ENCODE measurements at regions not wholly inside any gene's neighbourhood (a gene's known extent, or its start where the extent isn't known, plus 50 kb on each side); places are given as distances from the start of the nearest gene placed in this dataset.

GRCh38 chr11:44372989-44373388 lies 63.0 kb upstream of the ALX4 start:
- TF ChIP-seq, protein P1, sequence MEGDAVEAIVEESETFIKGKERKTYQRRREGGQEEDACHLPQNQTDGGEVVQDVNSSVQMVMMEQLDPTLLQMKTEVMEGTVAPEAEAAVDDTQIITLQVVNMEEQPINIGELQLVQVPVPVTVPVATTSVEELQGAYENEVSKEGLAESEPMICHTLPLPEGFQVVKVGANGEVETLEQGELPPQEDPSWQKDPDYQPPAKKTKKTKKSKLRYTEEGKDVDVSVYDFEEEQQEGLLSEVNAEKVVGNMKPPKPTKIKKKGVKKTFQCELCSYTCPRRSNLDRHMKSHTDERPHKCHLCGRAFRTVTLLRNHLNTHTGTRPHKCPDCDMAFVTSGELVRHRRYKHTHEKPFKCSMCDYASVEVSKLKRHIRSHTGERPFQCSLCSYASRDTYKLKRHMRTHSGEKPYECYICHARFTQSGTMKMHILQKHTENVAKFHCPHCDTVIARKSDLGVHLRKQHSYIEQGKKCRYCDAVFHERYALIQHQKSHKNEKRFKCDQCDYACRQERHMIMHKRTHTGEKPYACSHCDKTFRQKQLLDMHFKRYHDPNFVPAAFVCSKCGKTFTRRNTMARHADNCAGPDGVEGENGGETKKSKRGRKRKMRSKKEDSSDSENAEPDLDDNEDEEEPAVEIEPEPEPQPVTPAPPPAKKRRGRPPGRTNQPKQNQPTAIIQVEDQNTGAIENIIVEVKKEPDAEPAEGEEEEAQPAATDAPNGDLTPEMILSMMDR (IDR thresholded peaks at IDR 0.05 in 2 of 3, conservative IDR thresholded peaks at IDR 0.05 in 1 of 3; ENCODE audit: control insufficient read depth in 2 of 3, extremely low read depth in 1 of 3, insufficient read depth in 1 of 3, low read depth in 3 of 3, low read length in 3 of 3): no peak
- TF ChIP-seq STAT3 (IDR thresholded peaks at IDR 0.05; ENCODE audit: low read depth, low read length) (no peak), CBFB (IDR thresholded peaks at IDR 0.05; ENCODE audit: low read depth) (no peak), PRDM15 (CRISPR knock-in tag; IDR thresholded peaks at IDR 0.05) (no peak), EZH2 (IDR thresholded peaks at IDR 0.05; ENCODE audit: borderline replicate concordance, control insufficient read depth, low read depth, low read length) (no peak), POLR2A (IDR thresholded peaks at IDR 0.05; ENCODE audit: low read depth, low read length) (no peak)
- TF ChIP-seq, protein P2, sequence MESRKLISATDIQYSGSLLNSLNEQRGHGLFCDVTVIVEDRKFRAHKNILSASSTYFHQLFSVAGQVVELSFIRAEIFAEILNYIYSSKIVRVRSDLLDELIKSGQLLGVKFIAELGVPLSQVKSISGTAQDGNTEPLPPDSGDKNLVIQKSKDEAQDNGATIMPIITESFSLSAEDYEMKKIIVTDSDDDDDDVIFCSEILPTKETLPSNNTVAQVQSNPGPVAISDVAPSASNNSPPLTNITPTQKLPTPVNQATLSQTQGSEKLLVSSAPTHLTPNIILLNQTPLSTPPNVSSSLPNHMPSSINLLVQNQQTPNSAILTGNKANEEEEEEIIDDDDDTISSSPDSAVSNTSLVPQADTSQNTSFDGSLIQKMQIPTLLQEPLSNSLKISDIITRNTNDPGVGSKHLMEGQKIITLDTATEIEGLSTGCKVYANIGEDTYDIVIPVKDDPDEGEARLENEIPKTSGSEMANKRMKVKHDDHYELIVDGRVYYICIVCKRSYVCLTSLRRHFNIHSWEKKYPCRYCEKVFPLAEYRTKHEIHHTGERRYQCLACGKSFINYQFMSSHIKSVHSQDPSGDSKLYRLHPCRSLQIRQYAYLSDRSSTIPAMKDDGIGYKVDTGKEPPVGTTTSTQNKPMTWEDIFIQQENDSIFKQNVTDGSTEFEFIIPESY (IDR thresholded peaks at IDR 0.05): no peak
- TF ChIP-seq, protein P3, sequence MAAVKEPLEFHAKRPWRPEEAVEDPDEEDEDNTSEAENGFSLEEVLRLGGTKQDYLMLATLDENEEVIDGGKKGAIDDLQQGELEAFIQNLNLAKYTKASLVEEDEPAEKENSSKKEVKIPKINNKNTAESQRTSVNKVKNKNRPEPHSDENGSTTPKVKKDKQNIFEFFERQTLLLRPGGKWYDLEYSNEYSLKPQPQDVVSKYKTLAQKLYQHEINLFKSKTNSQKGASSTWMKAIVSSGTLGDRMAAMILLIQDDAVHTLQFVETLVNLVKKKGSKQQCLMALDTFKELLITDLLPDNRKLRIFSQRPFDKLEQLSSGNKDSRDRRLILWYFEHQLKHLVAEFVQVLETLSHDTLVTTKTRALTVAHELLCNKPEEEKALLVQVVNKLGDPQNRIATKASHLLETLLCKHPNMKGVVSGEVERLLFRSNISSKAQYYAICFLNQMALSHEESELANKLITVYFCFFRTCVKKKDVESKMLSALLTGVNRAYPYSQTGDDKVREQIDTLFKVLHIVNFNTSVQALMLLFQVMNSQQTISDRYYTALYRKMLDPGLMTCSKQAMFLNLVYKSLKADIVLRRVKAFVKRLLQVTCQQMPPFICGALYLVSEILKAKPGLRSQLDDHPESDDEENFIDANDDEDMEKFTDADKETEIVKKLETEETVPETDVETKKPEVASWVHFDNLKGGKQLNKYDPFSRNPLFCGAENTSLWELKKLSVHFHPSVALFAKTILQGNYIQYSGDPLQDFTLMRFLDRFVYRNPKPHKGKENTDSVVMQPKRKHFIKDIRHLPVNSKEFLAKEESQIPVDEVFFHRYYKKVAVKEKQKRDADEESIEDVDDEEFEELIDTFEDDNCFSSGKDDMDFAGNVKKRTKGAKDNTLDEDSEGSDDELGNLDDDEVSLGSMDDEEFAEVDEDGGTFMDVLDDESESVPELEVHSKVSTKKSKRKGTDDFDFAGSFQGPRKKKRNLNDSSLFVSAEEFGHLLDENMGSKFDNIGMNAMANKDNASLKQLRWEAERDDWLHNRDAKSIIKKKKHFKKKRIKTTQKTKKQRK (IDR thresholded peaks at IDR 0.05; ENCODE audit: low read depth, low read length): no peak

Measured in GM12878 (cell line).